ENCODE measurements at regions not wholly inside any gene's neighbourhood (a gene's known extent, or its start where the extent isn't known, plus 50 kb on each side); places are given as distances from the start of the nearest gene placed in this dataset.

- no peak for DNase-seq (ENCODE audit: low read depth)
These were observed 174.4 kb upstream of the SMC2 start for GRCh38 chr9:103919605-103920209.

GRCh38 chr9:103928442-103928841, 165.7 kb upstream of the SMC2 start:
- DNase-seq (ENCODE audit: low read depth): no peak

GRCh38 chr9:103941104-103941503, 153.0 kb upstream of the SMC2 start:
- no peak for DNase-seq (ENCODE audit: low read depth)

DNA sequence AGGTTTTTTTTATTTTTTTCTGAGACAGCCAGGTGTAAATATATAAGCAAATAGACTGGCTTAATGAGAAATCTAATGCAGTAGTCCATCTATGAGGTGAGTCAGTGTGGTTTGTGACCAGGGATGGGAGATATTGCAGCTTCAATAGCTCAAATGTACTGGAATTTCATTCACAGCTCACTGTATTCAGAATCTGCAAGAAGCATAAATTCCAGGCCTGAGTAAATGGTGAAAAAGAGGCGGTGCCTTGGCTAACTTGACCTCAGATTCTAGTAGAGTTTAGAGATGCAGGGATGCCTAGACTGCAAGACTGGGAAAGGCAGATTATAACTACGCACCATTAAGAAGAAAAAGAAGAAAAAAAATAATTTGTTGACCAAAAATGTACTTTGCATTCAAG, 151.9 kb upstream of the SMC2 start:
- DNase-seq (ENCODE audit: low read depth): no peak

DNA sequence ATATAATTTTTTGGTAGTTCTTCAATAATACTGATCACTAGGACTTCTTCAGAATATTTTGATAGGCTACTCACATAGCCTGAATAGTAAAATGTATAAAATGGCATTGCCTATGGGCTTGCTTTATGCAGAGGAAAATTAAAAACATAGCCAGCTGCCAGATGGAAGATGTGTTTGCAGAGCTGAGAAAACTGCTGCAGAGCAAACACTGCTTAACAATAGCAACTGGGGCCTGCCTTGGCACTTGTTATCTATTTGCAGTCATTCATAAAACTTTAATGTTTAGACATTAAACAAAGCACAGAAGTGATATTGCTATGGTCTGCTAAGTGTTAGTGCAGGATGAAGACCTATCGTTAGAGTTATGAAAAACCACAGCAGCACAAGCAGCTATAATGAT, 151.5 kb upstream of the SMC2 start:
- no peak for DNase-seq (ENCODE audit: low read depth)

DNA sequence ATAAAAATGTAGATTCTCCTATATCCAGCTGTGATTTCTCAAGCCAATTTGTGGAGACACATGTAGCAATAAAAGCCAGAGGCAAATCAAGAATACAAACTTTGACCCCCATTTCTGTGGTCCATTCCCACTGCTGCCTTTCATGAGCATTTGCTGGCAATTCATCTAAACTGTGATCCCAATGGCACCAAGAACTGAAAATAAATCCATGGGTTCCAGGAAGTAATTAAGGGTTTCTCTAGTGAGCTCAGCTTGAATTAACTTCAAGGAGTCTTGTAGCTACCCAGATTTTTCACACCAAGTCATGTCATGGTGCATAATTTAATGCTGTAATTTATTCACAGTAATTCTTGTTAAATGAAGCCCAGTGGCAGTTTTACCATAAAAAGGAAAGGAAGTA, 145.0 kb upstream of the SMC2 start:
- no peak for DNase-seq (ENCODE audit: low read depth)

DNA sequence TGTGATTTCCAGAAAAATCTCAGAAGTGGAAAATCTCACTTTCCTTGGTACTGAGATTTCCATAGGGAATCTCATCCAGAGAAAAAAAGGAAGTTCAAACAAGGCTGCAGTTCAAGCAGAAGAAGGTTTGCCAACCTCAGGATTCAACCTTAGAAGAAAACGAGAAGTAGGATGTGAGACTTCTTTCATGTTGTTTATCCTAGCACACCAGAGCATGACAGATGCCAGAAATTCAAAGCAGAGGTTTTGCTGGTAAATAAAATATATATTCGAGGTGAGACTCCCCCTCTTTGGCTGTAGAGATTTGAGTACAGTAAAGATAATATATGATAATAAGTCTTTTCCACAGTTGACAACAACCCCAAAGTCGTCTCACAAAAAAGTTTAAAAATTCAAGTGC, 116.9 kb upstream of the SMC2 start:
- DNase-seq (ENCODE audit: low read depth): no peak

DNA sequence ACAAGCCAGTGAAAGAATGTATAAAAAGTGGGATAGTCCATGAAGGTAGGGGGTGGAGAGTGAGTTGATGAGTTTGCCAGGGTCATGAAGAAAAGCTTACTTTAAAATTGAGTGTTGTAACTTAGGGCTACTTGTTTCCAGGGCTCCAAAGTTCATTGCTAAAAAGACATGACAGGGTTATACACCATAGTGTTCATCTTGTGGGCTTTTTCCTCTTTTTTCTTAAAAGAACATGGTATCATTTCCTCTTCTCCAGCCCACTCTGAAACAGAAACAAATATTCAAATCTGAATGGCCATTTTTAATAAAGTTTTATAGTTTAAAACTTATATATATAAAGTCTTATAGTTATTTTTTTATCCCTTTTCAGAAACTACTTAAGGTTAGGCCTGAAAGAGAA, 115.7 kb upstream of the SMC2 start:
- no peak for DNase-seq (ENCODE audit: low read depth)

- no peak for DNase-seq (ENCODE audit: low read depth)
These were observed 112.2 kb upstream of the SMC2 start for GRCh38 chr9:103981912-103982311.

DNA sequence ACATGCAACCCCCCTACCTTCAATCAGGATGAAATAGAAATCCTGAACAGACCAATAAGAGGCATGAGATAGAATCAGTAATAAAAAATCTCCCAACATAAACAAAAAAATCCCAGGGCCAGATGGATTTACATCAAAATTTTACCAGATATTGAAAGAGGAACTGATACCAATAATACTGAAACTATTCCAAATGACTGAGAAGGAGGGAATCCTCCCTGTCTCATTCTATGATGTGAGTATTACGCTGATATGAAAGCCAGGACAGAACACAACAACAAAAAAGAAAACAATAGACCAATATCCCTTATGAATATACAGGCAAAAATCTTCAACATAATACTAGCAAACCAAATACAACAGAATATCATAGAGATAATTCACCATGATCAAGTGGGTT, 109.0 kb upstream of the SMC2 start:
- DNase-seq (ENCODE audit: low read depth): no peak

- DNase-seq (ENCODE audit: low read depth): no peak
These were observed 105.3 kb upstream of the SMC2 start for GRCh38 chr9:103988821-103989220.

GRCh38 chr9:103990311-103990710, 103.8 kb upstream of the SMC2 start:
- no peak for DNase-seq (ENCODE audit: low read depth)

DNA sequence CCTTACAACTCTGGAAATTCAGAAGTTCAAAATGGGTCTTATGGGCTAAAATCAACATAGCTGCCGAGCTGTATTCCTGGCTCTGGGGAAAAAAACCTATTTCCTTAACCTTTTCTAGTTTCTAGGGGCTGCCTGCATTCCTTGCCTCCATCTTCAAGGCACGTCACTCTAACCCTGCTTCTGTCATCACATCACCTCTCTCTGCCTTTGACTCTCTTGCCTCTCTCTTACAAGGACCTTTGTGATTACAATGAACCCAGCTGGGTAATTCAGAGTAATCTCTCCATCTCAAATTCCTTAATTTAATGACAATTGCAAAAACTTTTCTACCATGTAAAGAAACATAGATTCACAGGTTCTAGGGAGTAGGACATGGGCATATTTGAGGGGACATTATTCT, 103.1 kb upstream of the SMC2 start:
- DNase-seq (ENCODE audit: low read depth): no peak

DNA sequence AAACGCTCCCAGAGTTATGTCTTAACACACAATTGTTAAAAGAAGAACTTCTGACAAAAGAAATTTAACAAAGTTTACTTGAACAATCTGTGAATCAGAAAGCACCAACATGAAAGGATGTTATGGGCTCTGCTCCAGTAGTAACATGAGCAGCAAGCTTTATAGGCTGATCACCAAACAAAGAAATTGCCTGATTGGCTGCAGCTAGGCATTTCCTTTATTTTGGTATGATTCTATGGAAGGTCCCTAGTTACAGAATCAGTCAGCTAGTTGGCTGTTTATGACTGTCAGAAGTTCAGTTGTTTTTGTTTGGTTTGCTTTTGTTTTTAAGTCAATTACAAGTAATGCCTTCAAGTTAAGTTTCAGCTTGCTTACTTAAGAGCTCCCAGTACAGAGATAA, 102.4 kb upstream of the SMC2 start:
- DNase-seq (ENCODE audit: low read depth): no peak

DNA sequence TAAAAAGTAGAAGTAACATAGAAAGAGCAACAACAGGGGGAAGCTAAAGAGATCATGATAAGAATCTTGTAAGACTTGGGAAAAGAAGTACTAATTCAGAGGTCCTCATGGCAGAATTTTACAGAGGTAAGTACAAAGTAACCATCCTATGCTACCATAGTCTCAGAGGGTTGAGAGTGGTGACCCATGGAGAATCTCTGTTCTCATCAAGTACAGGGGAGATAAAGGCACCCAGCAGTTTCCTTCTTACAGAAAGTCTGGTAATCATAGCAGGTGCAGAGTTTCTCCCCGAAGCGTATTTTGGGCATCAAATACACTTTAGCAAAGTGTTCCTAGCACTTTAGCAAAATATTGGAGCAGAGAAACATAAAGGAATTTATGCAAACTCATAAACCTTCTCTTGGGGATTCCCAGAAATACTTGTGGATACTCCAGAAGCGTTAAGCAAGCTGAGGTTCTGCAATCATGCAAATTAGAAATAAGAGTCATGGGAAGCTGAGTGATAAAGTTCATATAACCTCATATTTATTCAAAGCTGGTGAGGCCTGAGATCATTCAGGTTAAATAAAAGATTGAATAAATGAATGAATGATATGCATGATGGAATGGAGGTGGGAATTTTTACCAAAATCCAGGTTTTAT, 101.0 kb upstream of the SMC2 start:
- no peak for DNase-seq (ENCODE audit: low read depth)

DNA sequence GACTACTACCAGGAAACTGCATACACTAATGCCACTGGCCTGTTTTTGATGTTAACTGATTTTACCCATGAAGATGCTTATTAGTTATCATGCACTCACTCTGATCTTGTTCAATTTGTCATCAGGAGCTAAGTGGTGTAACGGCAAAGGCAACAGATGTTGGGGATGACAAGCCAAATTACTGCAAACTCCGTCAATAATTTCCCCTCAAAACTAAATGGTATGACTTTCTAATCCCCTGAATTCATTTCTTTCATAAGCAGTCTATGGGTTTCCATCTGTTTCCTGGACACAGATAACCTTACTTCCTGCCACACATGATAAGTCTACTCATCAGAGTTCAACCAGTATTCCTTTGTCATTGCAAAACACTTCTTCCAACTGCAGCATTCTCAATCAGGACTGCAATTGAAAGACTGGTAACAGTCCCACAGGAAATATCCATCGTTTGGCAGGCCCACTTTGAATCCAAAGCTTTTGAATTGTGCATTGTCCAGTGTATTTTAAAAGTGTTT, 96.2 kb upstream of the SMC2 start:
- DNase-seq (ENCODE audit: low read depth): no peak

DNA sequence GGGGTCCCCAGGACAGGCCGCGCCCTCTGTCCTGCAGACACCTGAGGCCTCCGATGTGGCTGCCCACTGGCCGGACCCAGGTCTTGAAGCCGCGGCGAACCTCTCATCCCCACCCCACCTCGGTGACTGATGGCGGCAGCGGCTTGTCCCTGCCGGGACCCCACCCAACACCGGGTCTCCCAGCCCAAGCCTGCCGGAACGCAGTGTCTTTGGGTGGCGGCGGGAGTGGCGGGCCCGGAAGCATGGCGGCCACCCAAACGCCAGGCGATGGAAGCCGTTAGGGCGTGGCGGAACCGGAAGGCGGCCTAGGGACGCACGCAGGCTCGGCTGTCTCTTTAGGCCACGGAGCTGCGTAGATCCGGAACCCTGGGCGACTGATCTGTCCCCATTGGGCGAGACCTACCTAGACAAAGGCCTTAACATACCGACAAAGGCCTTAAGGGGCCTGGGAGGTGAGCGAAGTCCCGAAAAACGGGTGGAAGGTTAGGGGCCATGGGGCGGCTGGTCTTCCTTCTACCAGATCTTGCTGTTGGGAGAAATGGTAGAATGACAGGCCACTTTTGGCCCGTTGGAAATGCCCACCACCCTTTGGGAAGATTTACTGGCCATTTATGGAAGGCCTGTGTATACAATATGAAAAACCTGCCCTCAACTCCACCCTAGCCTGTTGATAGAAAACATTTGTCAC, 94.6 kb upstream of the SMC2 start:
- no peak for DNase-seq (ENCODE audit: low read depth)

DNA sequence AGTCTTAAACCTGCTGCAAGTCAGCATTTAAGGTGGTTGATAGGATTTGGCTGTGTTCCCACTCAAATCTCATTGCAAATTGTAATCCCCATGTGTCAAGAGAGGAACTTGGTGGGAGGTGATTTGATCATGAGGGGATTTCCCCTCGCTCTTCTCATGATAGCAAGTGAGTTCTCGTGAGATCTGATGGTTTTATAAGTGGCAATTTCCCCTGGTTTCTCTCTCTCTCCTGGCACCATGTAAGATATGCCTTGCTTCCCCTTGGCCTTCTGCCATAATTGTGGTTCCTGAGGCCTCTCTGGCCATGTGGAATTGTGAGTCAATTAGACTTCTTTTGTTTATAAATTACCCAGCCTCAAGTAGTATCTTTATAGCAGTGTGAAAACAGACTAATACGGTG, 84.3 kb upstream of the SMC2 start:
- no peak for DNase-seq (ENCODE audit: low read depth)

GRCh38 chr9:104022083-104022482, 72.0 kb upstream of the SMC2 start:
- no peak for DNase-seq (ENCODE audit: low read depth)

- DNase-seq (ENCODE audit: low read depth): no peak
These were observed 69.0 kb upstream of the SMC2 start for GRCh38 chr9:104025104-104025503.

DNA sequence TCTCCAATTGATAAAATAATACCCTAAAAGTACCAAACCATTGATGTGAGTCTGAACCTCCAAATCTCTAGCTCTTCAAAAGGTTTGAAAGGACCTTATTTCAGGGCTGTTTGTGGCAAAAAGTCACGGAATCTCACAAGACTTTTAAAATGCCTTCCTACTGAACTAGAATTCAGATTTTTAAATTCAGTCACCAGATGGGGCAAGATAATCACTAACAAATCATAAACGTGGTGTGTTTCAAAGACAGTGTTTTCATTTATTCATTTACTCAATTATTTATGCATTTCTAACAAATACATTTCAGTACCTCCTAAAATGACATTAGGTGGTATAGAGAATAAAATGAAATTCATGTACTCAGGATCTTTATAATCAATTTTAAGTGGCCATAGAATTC, 68.2 kb upstream of the SMC2 start:
- no peak for DNase-seq (ENCODE audit: low read depth)

- no peak for DNase-seq (ENCODE audit: low read depth)
These were observed 66.8 kb upstream of the SMC2 start for GRCh38 chr9:104027295-104027694.

DNA sequence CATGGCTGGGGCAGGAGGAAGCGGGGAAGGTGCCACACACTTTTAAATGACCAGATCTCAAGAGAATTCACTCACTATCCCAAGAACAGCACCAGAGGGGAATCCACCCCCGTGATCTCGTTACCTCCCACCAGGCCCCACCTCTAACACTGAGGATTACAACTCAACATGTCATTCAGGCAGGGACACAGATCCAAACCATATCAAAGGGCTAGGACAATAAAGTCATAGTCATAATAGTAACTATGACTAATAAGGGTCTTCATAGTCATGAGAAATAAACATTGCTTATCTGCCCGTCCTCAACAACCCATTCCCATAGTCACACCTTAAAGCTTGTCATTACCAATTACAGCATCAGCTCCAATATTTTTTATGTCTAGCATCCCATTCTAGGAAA, 65.3 kb upstream of the SMC2 start:
- no peak for DNase-seq (ENCODE audit: low read depth)
